PC-3 (cell line): ENCODE measurements at regions not wholly inside any gene's neighbourhood (a gene's known extent, or its start where the extent isn't known, plus 50 kb on each side); places are given as distances from the start of the nearest gene placed in this dataset.

Experiments used
- ATAC-seq: fragments of 200-7000 bp; cut with Tn5 transposase; 2 replicates; pipeline ENCODE4 v1.9.1; 2020; ENCODE audit warnings: mild to moderate bottlenecking, moderate library complexity
- BruUV-seq: library from RNA; stranded (reverse); fragments of 400-500 nt; replicated peaks from 2 replicates; lab custom pipeline; 2021; lab: Mats Ljungman, UMichigan
- CTCF ChIA-PET: fragments of 300-600 bp; sonication (Branson Sonifier 250); formaldehyde crosslinking; loops from one replicate; lab custom pipeline; 2022; ENCODE audit warnings: antibody characterized with exemption; lab: Charles Lee
- POLR2A ChIA-PET: fragments of 300-600 bp; sonication (Branson Sonifier 250); formaldehyde crosslinking; loops from one replicate; lab custom pipeline; 2022; ENCODE audit warnings: antibody characterized with exemption; ENCODE audit not compliant: unreplicated experiment; lab: Charles Lee
- DNase-seq: peaks from one replicate; pipeline ENCODE4 v3.0.0-alpha.2; 2015
- H2AFZ ChIP-seq: fragments of 300-600 bp; sonication (generic); 2 replicates; pipeline ENCODE4 v1.6.0; 2016; ENCODE audit warnings: antibody characterized with exemption, low read length
- H3F3A ChIP-seq: fragments of 300-600 bp; sonication (generic); one replicate; pipeline ENCODE4 v1.6.0; 2017; ENCODE audit warnings: antibody characterized with exemption, low read length, control low read depth, mild to moderate bottlenecking; ENCODE audit not compliant: unreplicated experiment
- H3K27ac ChIP-seq: fragments of 300-600 bp; sonication (generic); 2 replicates; pipeline ENCODE4 v1.5.1; 2016; ENCODE audit warnings: mild to moderate bottlenecking, low read length
- H3K27me3 ChIP-seq: fragments of 300-600 bp; sonication (generic); 2 replicates; pipeline ENCODE4 v1.6.1; 2016; ENCODE audit warnings: low read length, mixed read lengths
- H3K36me3 ChIP-seq: fragments of 300-600 bp; sonication (generic); 2 replicates; pipeline ENCODE4 v1.6.1; 2016; ENCODE audit warnings: low read depth, mixed run types, low read length, mixed read lengths
- H3K4me1 ChIP-seq: fragments of 300-600 bp; sonication (generic); 2 replicates; pipeline ENCODE4 v1.5.1; 2016; ENCODE audit warnings: low read length; ENCODE audit not compliant: insufficient read depth
- H3K4me2 ChIP-seq: fragments of 300-600 bp; sonication (generic); 2 replicates; pipeline ENCODE4 v1.6.0; 2016; ENCODE audit warnings: low read length
- H3K4me3 ChIP-seq: fragments of 300-600 bp; sonication (generic); 2 replicates; pipeline ENCODE4 v1.5.1; 2016; ENCODE audit warnings: mild to moderate bottlenecking, low read length, mixed read lengths
- H3K79me2 ChIP-seq: fragments of 300-600 bp; sonication (generic); 2 replicates; pipeline ENCODE4 v1.6.1; 2017; ENCODE audit warnings: low read length, mixed read lengths
- H3K9ac ChIP-seq: fragments of 300-600 bp; sonication (generic); 2 replicates; pipeline ENCODE4 v1.6.0; 2016; ENCODE audit warnings: mild to moderate bottlenecking, low read length
- H3K9me2 ChIP-seq: fragments of 300-600 bp; sonication (generic); replicated peaks from 2 replicates; pipeline ENCODE4 v1.6.1; 2016; ENCODE audit warnings: mixed run types, low read length, mixed read lengths
- H3K9me3 ChIP-seq: fragments of 300-600 bp; sonication (generic); 2 replicates; pipeline ENCODE4 v1.6.1; 2016; ENCODE audit warnings: low read length, mixed read lengths
- H4K20me1 ChIP-seq: fragments of 300-600 bp; sonication (generic); 2 replicates; pipeline ENCODE4 v1.6.1; 2016; ENCODE audit warnings: low read length, mixed read lengths
- CTCF ChIP-seq: fragments of 300-600 bp; sonication (generic); conservative IDR thresholded peaks from 2 replicates; pipeline ENCODE4 v1.5.1; 2017; ENCODE audit warnings: antibody characterized with exemption, low read depth, mild to moderate bottlenecking, low read length
- EZH2 ChIP-seq: fragments of 300-600 bp; sonication (generic); IDR thresholded peaks from one replicate; pipeline ENCODE4 v1.6.1; 2017; ENCODE audit warnings: antibody characterized with exemption, mild to moderate bottlenecking, low read length; ENCODE audit not compliant: unreplicated experiment
- EZH2phosphoT487 ChIP-seq: fragments of 300-600 bp; sonication (generic); IDR thresholded peaks from 2 replicates; pipeline ENCODE4 v1.6.1; 2018; ENCODE audit warnings: mild to moderate bottlenecking, antibody characterized with exemption, low read length, borderline replicate concordance
- intact Hi-C: fragments of 100-400 bp; cut with micrococcal nuclease; formaldehyde crosslinking; loops from 2 replicates; pipeline ENCODE4 v1.9.0; 2023

GRCh38 chr7:113456533-113456932 lies 338.2 kb upstream of the SMIM30 start:
- Histone ChIP-seq H2AFZ (no peak overlapping the region), H3K9me3 (no peaks in the 10 kb centered on the region), H3K4me1 (no peaks in the 10 kb centered on the region), H3F3A (no peaks in the 10 kb centered on the region), H3K27me3 (no peaks in the 10 kb centered on the region), H3K36me3 (no peaks in the 10 kb centered on the region), H3K79me2 (no peaks in the 10 kb centered on the region), H3K9ac (no peak overlapping the region), H4K20me1 (no peaks in the 10 kb centered on the region), H3K4me3 (no peak overlapping the region), H3K4me2 (no peak overlapping the region), H3K27ac (no peak overlapping the region), H3K9me2 (no peaks in the 10 kb centered on the region)
- no TSS peak for BruUV-seq
- DNase-seq, result no peak
- ChIA-PET CTCF (no interaction called here), POLR2A (no interaction called here)
- ATAC-seq, result no peak
- intact Hi-C loops, result no loop called here
- TF ChIP-seq CTCF (no peak), EZH2phosphoT487 (no peak), EZH2 (no peak)

DNA sequence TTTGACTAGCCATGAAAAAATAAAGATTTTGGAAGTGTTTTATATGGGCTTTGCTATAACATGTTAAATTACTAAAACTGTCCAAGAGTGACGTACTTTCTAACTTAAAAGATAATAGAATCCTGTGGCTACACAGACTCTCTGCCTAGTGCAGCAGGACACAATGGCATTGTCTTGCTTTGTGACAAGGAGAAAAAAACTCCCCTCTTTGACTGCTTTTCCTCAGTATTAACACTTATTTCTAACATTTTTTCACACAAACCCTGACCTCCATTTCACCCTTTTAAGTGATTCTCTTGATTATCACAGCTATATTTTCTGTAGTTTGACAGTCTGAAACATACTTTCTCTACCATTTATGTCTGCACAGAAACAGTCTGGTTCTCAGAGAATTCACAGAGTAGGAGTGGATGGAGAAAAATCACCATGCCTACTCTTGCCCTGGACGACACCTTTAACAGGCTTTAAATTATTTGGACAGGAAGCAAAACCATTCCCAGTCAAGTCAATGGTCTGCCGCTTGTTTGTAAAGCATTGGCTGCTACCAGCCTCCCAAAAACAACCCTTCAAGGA lies 336.3 kb upstream of the SMIM30 start:
- H3K27me3 ChIP-seq, result no peaks in the 10 kb centered on the region
- CTCF ChIA-PET, result no interaction called here
- BruUV-seq, result no TSS peak
- H3K9me2 ChIP-seq, result no peaks in the 10 kb centered on the region
- H3K79me2 ChIP-seq, result no peaks in the 10 kb centered on the region
- intact Hi-C loops, result no loop called here
- DNase-seq (no peak), ATAC-seq (no peak)
- no peaks in the 10 kb centered on the region for H3K9me3 ChIP-seq
- H3K4me1 ChIP-seq, result no peaks in the 10 kb centered on the region
- POLR2A ChIA-PET, result no interaction called here
- H3K36me3 ChIP-seq, result no peaks in the 10 kb centered on the region
- no peak for TF ChIP-seq CTCF
- TF ChIP-seq EZH2phosphoT487, result no peak
- TF ChIP-seq EZH2, result no peak
- no peak overlapping the region for H3K9ac ChIP-seq
- no peak overlapping the region for H3K27ac ChIP-seq
- no peak overlapping the region for H2AFZ ChIP-seq
- no peak overlapping the region for H3K4me3 ChIP-seq
- H4K20me1 ChIP-seq, result no peaks in the 10 kb centered on the region
- H3K4me2 ChIP-seq, result no peak overlapping the region
- no peaks in the 10 kb centered on the region for H3F3A ChIP-seq

- Histone ChIP-seq H3K27ac (no peak overlapping the region), H3K4me1 (no peaks in the 10 kb centered on the region), H3K9me2 (no peaks in the 10 kb centered on the region), H3K79me2 (no peaks in the 10 kb centered on the region), H3K4me3 (no peak overlapping the region), H3K9me3 (no peaks in the 10 kb centered on the region), H3K27me3 (no peaks in the 10 kb centered on the region), H3K9ac (no peak overlapping the region), H3K4me2 (no peak overlapping the region), H4K20me1 (no peaks in the 10 kb centered on the region), H3K36me3 (no peaks in the 10 kb centered on the region), H3F3A (no peaks in the 10 kb centered on the region), H2AFZ (no peak overlapping the region)
- TF ChIP-seq EZH2phosphoT487 (no peak), CTCF (no peak), EZH2 (no peak)
- DNase-seq (no peak), ATAC-seq (no peak)
- ChIA-PET POLR2A (no interaction called here), CTCF (no interaction called here)
- intact Hi-C loops, result no loop called here
- BruUV-seq, result no TSS peak
Observed at GRCh38 chr7:113452245-113452644, 333.9 kb upstream of the SMIM30 start.
